NT2/D1 (cell line): ENCODE measurements at regions not wholly inside any gene's neighbourhood (a gene's known extent, or its start where the extent isn't known, plus 50 kb on each side); places are given as distances from the start of the nearest gene placed in this dataset.

Source experiments
- DNase-seq: peaks from one replicate; pipeline ENCODE4 v3.0.0-alpha.2; 2011; ENCODE audit warnings: low read depth, low spot score
- H3K27me3 ChIP-seq: 2 replicates; pipeline ENCODE4 v1.6.0; 2011; ENCODE audit warnings: mild to moderate bottlenecking; ENCODE audit not compliant: insufficient read length, insufficient read depth
- H3K36me3 ChIP-seq: 2 replicates; pipeline ENCODE4 v1.6.1; 2011; ENCODE audit warnings: mild to moderate bottlenecking, low read length, mixed read lengths; ENCODE audit not compliant: insufficient read depth, insufficient read length
- H3K4me1 ChIP-seq: 2 replicates; pipeline ENCODE4 v1.5.1; 2011; ENCODE audit not compliant: insufficient read depth, insufficient read length
- H3K4me3 ChIP-seq: 2 replicates; pipeline ENCODE4 v1.5.1; 2011; ENCODE audit warnings: low read depth; ENCODE audit not compliant: insufficient read length
- H3K9ac ChIP-seq: 2 replicates; pipeline ENCODE4 v1.6.0; 2011; ENCODE audit warnings: low read depth; ENCODE audit not compliant: insufficient read length
- H3K9me3 ChIP-seq: 2 replicates; pipeline ENCODE4 v1.5.1; 2011; ENCODE audit warnings: mild to moderate bottlenecking, low read length; ENCODE audit not compliant: insufficient read depth
- SUZ12 ChIP-seq: IDR thresholded peaks from 2 replicates; pipeline ENCODE4 v1.6.1; 2011; ENCODE audit not compliant: insufficient read length, insufficient read depth; ENCODE audit errors: extremely low read depth
- YY1 ChIP-seq: IDR thresholded peaks from 2 replicates; pipeline ENCODE4 v1.6.1; 2011; ENCODE audit not compliant: insufficient read length, insufficient read depth
- ZNF274 ChIP-seq: IDR thresholded peaks from 2 replicates; pipeline ENCODE4 v1.6.1; 2011; ENCODE audit warnings: mild to moderate bottlenecking, low read depth, low read length

GRCh38 chr22:48055185-48055584 is 1292.7 kb downstream of the TBC1D22A start:
- H3K9me3 ChIP-seq = peaks cover 6% of the 10 kb centered on the region; the same call in 1 of the 2 replicates

GRCh38 chr22:48054596-48054995 is 1292.1 kb downstream of the TBC1D22A start:
- no peak for DNase-seq
- Histone ChIP-seq H3K9me3 (peaks cover 6% of the 10 kb centered on the region; the same call in 1 of the 2 replicates), H3K36me3 (no peaks in the 10 kb centered on the region), H3K27me3 (no peaks in the 10 kb centered on the region), H3K4me1 (no peaks in the 10 kb centered on the region), H3K4me3 (no peak overlapping the region), H3K9ac (no peak overlapping the region)
- no peak for TF ChIP-seq ZNF274
- no peak for TF ChIP-seq YY1

More at GRCh38 chr22:48055185-48055584, 1292.7 kb downstream of the TBC1D22A start:
- no peak for DNase-seq
- Histone ChIP-seq H3K9ac (no peak overlapping the region), H3K36me3 (no peaks in the 10 kb centered on the region), H3K4me3 (no peak overlapping the region), H3K27me3 (no peaks in the 10 kb centered on the region), H3K4me1 (no peaks in the 10 kb centered on the region)
- TF ChIP-seq ZNF274 (no peak), SUZ12 (no peak), YY1 (no peak)

GRCh38 chr22:48053973-48054372 is 1291.5 kb downstream of the TBC1D22A start:
- no peaks in the 10 kb centered on the region for H3K36me3 ChIP-seq
- no peak for TF ChIP-seq YY1
- no peak for TF ChIP-seq SUZ12
- TF ChIP-seq ZNF274 = no peak
- H3K4me3 ChIP-seq = no peak overlapping the region
- no peak for DNase-seq
- no peaks in the 10 kb centered on the region for H3K4me1 ChIP-seq
- H3K9me3 ChIP-seq = peaks cover 4% of the 10 kb centered on the region; the same call in 1 of the 2 replicates
- H3K9ac ChIP-seq = no peak overlapping the region
- H3K27me3 ChIP-seq = no peaks in the 10 kb centered on the region

GRCh38 chr22:48053486-48053885 is 1291.0 kb downstream of the TBC1D22A start:
- no peaks in the 10 kb centered on the region for H3K36me3 ChIP-seq
- no peak overlapping the region for H3K9ac ChIP-seq
- H3K4me1 ChIP-seq = no peaks in the 10 kb centered on the region
- H3K27me3 ChIP-seq = no peaks in the 10 kb centered on the region
- TF ChIP-seq YY1 (no peak), ZNF274 (no peak), SUZ12 (no peak)
- H3K9me3 ChIP-seq = no peaks in the 10 kb centered on the region; the same call in 1 of the 2 replicates
- no peak for DNase-seq
- H3K4me3 ChIP-seq = no peak overlapping the region

- Histone ChIP-seq H3K9me3 (no peaks in the 10 kb centered on the region), H3K27me3 (no peaks in the 10 kb centered on the region), H3K36me3 (no peaks in the 10 kb centered on the region), H3K4me3 (no peak overlapping the region), H3K4me1 (peaks cover 2% of the 10 kb centered on the region), H3K9ac (no peak overlapping the region)
- DNase-seq = no peak
- no peak for TF ChIP-seq SUZ12
- TF ChIP-seq ZNF274 = no peak
- no peak for TF ChIP-seq YY1
Observed at GRCh38 chr22:48052621-48052890, 1290.1 kb downstream of the TBC1D22A start.

GRCh38 chr22:48051796-48052620 is 1289.6 kb downstream of the TBC1D22A start:
- no peaks in the 10 kb centered on the region for H3K36me3 ChIP-seq
- H3K9me3 ChIP-seq = no peaks in the 10 kb centered on the region
- DNase-seq = no peak
- H3K9ac ChIP-seq = no peak overlapping the region
- H3K27me3 ChIP-seq = no peaks in the 10 kb centered on the region
- no peak overlapping the region for H3K4me3 ChIP-seq
- peaks cover 2% of the 10 kb centered on the region for H3K4me1 ChIP-seq
- TF ChIP-seq SUZ12 = no peak
- no peak for TF ChIP-seq ZNF274
- TF ChIP-seq YY1 = no peak

GRCh38 chr22:48050836-48051235 is 1288.4 kb downstream of the TBC1D22A start:
- peaks cover 2% of the 10 kb centered on the region for H3K4me1 ChIP-seq
- no peaks in the 10 kb centered on the region for H3K9me3 ChIP-seq
- no peak overlapping the region for H3K4me3 ChIP-seq
- TF ChIP-seq YY1 = no peak
- no peak for TF ChIP-seq SUZ12
- TF ChIP-seq ZNF274 = no peak
- H3K9ac ChIP-seq = no peak overlapping the region
- no peak for DNase-seq
- H3K27me3 ChIP-seq = no peaks in the 10 kb centered on the region
- H3K36me3 ChIP-seq = no peaks in the 10 kb centered on the region
